ENCODE measurements at regions not wholly inside any gene's neighbourhood (a gene's known extent, or its start where the extent isn't known, plus 50 kb on each side); places are given as distances from the start of the nearest gene placed in this dataset.
"Not testable (repeated sequence)": the region's sequence is repeated elsewhere in the genome, so short reads cannot be mapped to it uniquely, and the experiment has no call there.

DNA sequence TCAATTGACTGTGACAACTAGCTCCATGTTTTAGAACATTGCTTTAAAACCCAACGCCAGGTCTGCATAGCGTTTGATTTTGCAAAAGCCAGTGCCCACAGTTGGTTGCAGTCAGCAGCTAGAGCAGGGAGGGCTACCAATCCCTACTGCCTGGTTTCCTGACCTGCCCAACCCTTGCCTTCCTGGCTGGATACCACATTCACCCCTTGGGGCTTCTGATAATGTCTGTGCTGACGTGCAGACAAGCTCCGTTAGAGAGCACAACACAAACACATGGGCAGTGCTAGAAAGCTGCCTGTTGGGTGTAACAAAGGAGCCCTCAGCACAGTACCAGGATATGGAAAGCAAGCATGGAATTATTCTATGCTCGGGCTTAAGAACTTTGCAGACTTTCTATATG is 71.4 kb upstream of the THSD7B start:
- POLR2A ChIA-PET = no interaction called here
- DNase-seq (ENCODE audit: extremely low spot score) = no peak
- CTCF ChIA-PET = no interaction called here
- TF ChIP-seq ZNF384 (IDR thresholded peaks at IDR 0.05) = no peak
- TF ChIP-seq, protein P1, sequence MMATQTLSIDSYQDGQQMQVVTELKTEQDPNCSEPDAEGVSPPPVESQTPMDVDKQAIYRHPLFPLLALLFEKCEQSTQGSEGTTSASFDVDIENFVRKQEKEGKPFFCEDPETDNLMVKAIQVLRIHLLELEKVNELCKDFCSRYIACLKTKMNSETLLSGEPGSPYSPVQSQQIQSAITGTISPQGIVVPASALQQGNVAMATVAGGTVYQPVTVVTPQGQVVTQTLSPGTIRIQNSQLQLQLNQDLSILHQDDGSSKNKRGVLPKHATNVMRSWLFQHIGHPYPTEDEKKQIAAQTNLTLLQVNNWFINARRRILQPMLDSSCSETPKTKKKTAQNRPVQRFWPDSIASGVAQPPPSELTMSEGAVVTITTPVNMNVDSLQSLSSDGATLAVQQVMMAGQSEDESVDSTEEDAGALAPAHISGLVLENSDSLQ (IDR thresholded peaks at IDR 0.05) = no peak

DNA sequence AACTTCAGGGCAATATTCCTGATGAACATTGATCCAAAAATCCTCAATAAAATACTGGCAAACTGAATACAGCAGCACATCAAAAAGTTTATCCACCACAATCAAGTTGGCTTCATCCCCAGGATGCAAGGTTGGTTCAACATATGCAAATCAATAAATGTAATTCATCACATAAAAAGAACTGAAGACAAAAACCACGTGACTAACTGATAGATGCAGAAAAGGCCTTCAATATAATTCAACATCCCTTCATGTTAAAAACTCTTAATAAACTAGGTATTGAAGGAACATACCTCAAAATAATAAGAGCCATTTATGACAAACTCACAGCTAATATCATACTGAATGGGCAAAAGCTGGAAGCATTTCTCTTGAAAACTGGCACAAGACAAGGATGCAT is 85.3 kb upstream of the THSD7B start:
- POLR2A ChIA-PET; DNase-seq (ENCODE audit: extremely low spot score); CTCF ChIA-PET: not testable (repeated sequence)

DNA sequence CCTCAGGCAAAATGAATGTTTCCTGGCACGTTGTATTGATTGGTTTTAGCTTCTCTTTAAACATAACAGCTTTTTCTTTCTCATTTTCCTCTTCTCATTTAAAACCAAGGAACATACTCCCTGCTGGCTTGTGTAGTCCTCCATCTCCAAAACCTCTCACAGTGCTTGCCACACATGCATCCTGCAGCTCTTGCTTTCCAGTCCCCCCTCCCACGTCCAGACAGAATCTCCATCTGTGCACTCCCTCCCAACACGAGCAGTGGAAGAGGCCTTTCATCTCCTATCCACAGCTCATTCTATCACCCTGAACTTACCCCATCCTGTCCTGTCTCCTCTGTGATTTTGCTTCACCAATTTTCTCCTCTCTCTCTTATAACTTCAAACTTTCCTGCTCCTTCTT is 99.6 kb upstream of the THSD7B start:
- ChIA-PET POLR2A (no interaction called here), CTCF (no interaction called here)
- DNase-seq (ENCODE audit: extremely low spot score) = no peak
- TF ChIP-seq BHLHE40 (IDR thresholded peaks at IDR 0.05; ENCODE audit: borderline replicate concordance) (no peak), TARDBP (IDR thresholded peaks at IDR 0.05) (no peak), LEF1 (IDR thresholded peaks at IDR 0.05; ENCODE audit: borderline replicate concordance) (no peak), CTBP1 (IDR thresholded peaks at IDR 0.05; ENCODE audit: borderline replicate concordance) (no peak), ELF4 (IDR thresholded peaks at IDR 0.05) (no peak)

DNA sequence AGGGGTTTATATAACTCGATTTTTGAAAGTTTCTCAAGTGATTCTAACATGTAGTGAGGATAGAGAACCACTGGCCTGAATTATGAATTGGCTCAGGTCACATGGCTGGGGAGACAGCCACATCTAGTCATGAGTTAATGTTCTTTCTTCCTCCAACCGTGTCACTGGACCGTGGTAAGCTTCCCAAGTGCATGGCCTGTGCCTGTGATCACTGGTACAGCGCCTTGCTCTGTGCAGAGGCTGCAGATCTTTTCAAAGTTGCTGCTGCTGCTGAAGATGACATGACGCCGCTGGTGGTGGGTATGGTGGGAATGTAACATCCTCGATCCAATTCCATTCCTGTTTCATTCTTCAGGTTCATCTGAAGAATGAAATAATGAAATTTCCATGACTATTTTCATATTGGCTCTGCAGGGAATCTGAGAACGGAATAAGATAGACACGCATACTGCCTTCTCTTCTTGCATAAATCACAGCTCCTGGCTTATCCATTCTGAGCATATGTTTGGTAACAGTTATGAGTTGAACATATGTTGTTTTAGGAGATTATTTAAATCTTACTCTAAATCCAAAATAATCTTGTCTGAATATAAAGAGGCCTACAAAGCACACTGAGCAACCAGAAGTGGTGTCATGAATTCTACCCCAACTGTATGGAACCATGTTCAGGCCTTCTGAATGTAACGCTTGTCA is 100.5 kb upstream of the THSD7B start:
- CTCF ChIA-PET = no interaction called here
- POLR2A ChIA-PET = no interaction called here
- DNase-seq (ENCODE audit: extremely low spot score) = no peak
- TF ChIP-seq SP1 (IDR thresholded peaks at IDR 0.05) (no peak), ZNF384 (IDR thresholded peaks at IDR 0.05) (no peak), FOXA1 (IDR thresholded peaks at IDR 0.05) (no peak), FOXM1 (IDR thresholded peaks at IDR 0.05; ENCODE audit: borderline replicate concordance) (no peak), SUZ12 (IDR thresholded peaks at IDR 0.05) (no peak), BHLHE40 (IDR thresholded peaks at IDR 0.05; ENCODE audit: borderline replicate concordance) (no peak), L3MBTL2 (conservative IDR thresholded peaks at IDR 0.05) (no peak)

DNA sequence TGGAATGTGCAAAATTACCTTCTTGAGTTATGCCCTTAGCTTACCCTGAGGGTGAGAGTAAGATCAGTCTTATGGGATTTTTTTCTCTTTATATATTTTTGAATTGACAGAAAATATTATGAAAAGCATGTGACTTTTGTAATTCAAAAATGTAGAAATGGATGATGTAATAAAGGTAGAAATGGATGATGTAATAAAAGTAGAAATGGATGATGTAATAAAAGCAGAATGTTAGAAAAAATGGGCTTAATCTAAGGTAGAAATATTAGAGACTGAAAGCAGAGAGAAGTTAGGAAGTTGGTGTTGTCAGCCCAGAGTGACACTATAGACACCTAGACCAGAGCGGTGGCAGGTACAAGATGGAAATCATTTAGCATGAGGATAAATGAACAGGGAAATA is 107.1 kb upstream of the THSD7B start:
- CTCF ChIA-PET = no interaction called here
- DNase-seq (ENCODE audit: extremely low spot score) = no peak
- TF ChIP-seq, protein P1 (IDR thresholded peaks at IDR 0.05) = no peak
- TF ChIP-seq CTBP1 (IDR thresholded peaks at IDR 0.05; ENCODE audit: borderline replicate concordance) = no peak
- no peak for TF ChIP-seq L3MBTL2 (conservative IDR thresholded peaks at IDR 0.05)
- no peak for TF ChIP-seq NFRKB (IDR thresholded peaks at IDR 0.05)
- no peak for TF ChIP-seq FOXA1 (IDR thresholded peaks at IDR 0.05)
- TF ChIP-seq ARNT (IDR thresholded peaks at IDR 0.05) = no peak
- TF ChIP-seq TARDBP (IDR thresholded peaks at IDR 0.05) = no peak
- TF ChIP-seq SUZ12 (IDR thresholded peaks at IDR 0.05) = no peak
- TF ChIP-seq FOXM1 (IDR thresholded peaks at IDR 0.05; ENCODE audit: borderline replicate concordance) = no peak
- no peak for TF ChIP-seq ZNF384 (IDR thresholded peaks at IDR 0.05)
- TF ChIP-seq ELF4 (IDR thresholded peaks at IDR 0.05) = no peak
- no peak for TF ChIP-seq SP1 (IDR thresholded peaks at IDR 0.05)
- POLR2A ChIA-PET = no interaction called here

DNA sequence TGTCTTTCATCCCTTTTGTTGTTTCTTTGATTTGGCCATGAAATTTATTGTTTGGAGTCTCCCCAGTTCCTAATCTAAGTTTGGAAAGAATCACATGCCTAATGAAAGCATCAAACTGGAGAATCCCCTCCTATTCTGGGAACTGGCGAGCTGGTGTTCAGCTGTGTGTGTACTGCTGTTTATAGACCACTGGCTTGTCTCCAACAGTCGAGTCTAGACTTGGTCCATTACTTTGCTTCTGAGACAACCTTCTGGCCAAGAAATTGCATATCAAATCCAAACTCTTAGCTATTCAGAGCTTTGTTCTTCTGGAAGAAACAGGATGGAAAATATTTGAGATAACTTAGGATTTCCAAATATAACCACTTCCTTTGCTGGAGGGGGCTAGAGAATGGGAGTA is 111.5 kb upstream of the THSD7B start:
- ChIA-PET POLR2A (no interaction called here), CTCF (no interaction called here)
- no peak for TF ChIP-seq FOXM1 (IDR thresholded peaks at IDR 0.05; ENCODE audit: borderline replicate concordance)
- TF ChIP-seq SUZ12 (IDR thresholded peaks at IDR 0.05) = no peak
- no peak for TF ChIP-seq L3MBTL2 (conservative IDR thresholded peaks at IDR 0.05)
- no peak for TF ChIP-seq ZNF384 (IDR thresholded peaks at IDR 0.05)
- no peak for TF ChIP-seq BHLHE40 (IDR thresholded peaks at IDR 0.05; ENCODE audit: borderline replicate concordance)
- no peak for TF ChIP-seq HDGF (IDR thresholded peaks at IDR 0.05; ENCODE audit: borderline replicate concordance)
- TF ChIP-seq CTBP1 (IDR thresholded peaks at IDR 0.05; ENCODE audit: borderline replicate concordance) = no peak
- TF ChIP-seq ARNT (IDR thresholded peaks at IDR 0.05) = no peak
- TF ChIP-seq NFRKB (IDR thresholded peaks at IDR 0.05) = no peak
- no peak for TF ChIP-seq LEF1 (IDR thresholded peaks at IDR 0.05; ENCODE audit: borderline replicate concordance)
- no peak for TF ChIP-seq ELF4 (IDR thresholded peaks at IDR 0.05)
- TF ChIP-seq, protein P1 (IDR thresholded peaks at IDR 0.05) = no peak
- no peak for TF ChIP-seq FOXA1 (IDR thresholded peaks at IDR 0.05)
- no peak for TF ChIP-seq TARDBP (IDR thresholded peaks at IDR 0.05)
- no peak for TF ChIP-seq FOXK2 (IDR thresholded peaks at IDR 0.05)
- TF ChIP-seq SP1 (IDR thresholded peaks at IDR 0.05) = no peak
- no peak for DNase-seq (ENCODE audit: extremely low spot score)

DNA sequence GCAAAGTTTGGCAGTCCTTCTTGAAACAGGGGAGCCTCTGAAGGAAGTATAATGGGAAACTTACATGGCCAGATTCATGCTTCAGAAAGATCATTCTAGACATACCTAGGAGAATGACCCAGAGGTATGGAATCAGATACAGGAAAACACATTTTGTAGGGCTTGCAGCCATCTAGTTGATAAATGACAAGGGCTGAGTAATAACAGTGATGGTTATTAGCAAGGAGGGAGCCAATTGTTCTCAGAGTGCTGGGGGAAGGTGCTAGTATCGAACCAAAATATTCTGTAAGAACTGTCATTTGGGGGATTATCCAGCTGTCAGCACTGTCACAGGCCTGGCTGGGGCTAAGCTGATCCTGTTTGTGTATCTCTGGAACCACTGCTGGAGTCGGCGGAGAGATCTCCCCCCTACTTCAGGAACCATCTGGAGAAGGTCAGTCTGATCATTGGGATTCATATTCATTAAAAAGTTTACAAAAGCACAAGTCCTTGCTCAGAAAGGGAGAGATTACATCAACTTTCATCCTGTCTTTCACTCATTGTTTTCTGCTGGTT is 113.8 kb upstream of the THSD7B start:
- CTCF ChIA-PET = no interaction called here
- POLR2A ChIA-PET = no interaction called here
- no peak for TF ChIP-seq HDGF (IDR thresholded peaks at IDR 0.05; ENCODE audit: borderline replicate concordance)
- no peak for TF ChIP-seq FOXA1 (IDR thresholded peaks at IDR 0.05)
- no peak for TF ChIP-seq L3MBTL2 (conservative IDR thresholded peaks at IDR 0.05)
- no peak for TF ChIP-seq NFRKB (IDR thresholded peaks at IDR 0.05)
- no peak for TF ChIP-seq TARDBP (IDR thresholded peaks at IDR 0.05)
- no peak for TF ChIP-seq CTBP1 (IDR thresholded peaks at IDR 0.05; ENCODE audit: borderline replicate concordance)
- no peak for TF ChIP-seq ZNF384 (IDR thresholded peaks at IDR 0.05)
- no peak for TF ChIP-seq FOXM1 (IDR thresholded peaks at IDR 0.05; ENCODE audit: borderline replicate concordance)
- no peak for TF ChIP-seq ELF4 (IDR thresholded peaks at IDR 0.05)
- TF ChIP-seq BHLHE40 (IDR thresholded peaks at IDR 0.05; ENCODE audit: borderline replicate concordance) = no peak
- no peak for TF ChIP-seq LEF1 (IDR thresholded peaks at IDR 0.05; ENCODE audit: borderline replicate concordance)
- no peak for DNase-seq (ENCODE audit: extremely low spot score)

Data from HEK293T (cell line).